ENCODE measurements at regions not wholly inside any gene's neighbourhood (a gene's known extent, or its start where the extent isn't known, plus 50 kb on each side); places are given as distances from the start of the nearest gene placed in this dataset.
"Not testable (repeated sequence)": the region's sequence is repeated elsewhere in the genome, so short reads cannot be mapped to it uniquely, and the experiment has no call there.

DNA sequence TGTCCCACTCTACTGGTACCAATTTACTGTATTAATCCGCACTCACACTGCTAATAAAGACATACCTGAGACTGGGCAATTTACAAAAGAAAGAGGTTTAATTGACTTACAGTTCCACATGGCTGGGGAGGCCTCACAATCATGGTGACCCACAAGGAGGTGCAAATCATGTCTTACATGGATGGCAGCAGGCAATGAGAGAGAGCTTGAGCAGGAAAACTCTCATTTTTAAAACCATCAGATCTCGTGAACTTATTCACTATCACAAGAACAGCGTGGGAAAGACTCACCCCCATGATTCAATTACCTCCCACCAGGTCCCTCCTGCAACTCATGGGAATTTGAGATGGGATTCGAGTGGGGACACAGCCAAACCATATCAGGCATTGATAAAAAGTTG lies 298.5 kb downstream of the DUSP6 start:
- not testable (repeated sequence) for DNase-seq

GRCh38 chr12:89051065-89051677 lies 301.1 kb downstream of the DUSP6 start:
- no peak for DNase-seq

- DNase-seq = no peak
Observed at GRCh38 chr12:89047856-89048418, 304.4 kb downstream of the DUSP6 start.

- no peak for DNase-seq
Observed at GRCh38 chr12:89041078-89041477, 311.2 kb downstream of the DUSP6 start.

DNA sequence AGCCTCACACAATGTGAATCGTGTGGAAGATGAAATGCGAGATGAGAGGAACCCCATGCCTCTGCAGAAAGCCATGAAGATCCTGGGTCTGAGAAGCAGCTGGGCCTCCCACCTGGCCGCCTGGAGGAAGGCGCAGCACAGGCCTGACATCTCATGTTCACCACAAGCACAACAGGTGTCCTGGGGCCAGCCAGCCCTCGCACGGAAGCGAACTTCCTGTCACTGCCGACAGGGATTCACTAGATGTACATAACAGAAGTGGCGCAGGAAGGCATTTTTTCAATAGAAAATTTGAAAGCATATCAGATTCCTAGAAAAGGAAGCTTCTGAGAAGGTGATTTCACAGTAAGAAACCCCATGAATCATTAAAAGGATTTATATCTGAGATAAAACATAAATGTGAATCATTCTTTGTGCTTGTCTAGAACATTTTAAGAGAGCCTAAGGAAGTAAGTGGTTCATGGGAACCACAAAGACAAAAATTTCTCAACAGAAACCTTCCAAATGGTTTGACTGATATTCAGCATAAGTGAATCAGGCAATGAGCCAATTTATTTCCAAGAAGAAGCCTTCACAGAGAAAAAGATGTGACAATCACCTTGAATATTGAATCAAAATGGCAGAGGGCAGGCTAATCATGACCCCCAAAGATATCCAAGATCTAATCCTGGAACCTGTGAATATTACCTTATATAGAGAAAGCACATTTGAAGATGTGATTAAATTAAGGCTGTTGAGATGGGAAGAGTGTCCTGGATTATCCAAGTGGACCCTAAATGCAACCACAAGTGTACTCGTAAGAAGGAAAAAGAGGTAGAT lies 311.9 kb downstream of the DUSP6 start:
- DNase-seq = peak; percentile 68

DNA sequence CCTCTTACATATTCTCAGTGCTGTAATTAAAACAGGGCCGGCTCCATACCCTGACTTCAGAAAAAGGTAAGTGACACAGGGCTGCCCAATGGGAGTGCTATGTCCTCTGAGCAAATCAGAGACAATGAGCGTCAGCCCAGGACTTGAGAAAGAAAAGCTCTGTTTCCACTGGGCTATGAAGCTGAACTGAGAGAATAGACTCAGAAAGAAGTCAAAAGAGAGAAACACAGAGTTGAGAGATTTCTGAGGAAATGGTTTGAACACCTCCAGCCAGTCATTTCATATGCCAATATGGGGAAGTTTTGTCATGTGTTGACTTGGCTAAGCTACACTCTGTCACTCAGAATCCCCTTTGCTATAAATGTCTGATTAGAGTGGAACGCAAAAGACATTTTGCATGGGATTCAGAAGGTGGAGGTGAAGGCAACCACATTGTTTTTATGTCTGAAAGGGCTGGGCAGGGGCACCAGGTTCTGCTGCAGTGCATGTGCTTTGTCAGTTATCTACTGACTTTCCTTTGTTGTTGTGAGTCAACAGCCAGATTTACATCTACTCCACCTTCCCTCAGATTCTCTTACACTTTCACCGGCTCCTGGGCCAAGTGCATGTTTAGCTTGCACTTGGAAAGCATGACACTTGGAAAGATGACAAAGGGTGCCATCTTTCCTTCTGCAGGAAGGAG lies 313.3 kb downstream of the DUSP6 start:
- DNase-seq = no peak

DNA sequence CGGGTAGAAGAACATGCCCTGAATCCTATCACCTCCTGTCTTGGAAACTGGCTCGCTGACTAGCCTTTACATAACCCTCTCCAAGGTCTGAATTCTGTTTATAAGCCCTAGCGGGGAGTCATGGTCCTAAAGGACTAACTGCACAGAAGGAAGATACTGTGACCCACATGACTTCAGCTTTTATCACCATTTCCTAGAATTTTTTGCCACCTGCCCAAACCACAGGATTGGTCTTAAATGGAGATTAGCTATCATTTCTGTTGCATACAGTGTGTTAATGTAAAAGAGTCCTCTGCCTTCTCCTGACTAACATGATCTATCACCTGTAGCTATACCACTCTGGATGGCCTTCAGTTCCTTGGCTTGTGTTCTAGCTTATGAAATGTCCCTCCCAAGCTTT lies 319.2 kb downstream of the DUSP6 start:
- no peak for DNase-seq

DNA sequence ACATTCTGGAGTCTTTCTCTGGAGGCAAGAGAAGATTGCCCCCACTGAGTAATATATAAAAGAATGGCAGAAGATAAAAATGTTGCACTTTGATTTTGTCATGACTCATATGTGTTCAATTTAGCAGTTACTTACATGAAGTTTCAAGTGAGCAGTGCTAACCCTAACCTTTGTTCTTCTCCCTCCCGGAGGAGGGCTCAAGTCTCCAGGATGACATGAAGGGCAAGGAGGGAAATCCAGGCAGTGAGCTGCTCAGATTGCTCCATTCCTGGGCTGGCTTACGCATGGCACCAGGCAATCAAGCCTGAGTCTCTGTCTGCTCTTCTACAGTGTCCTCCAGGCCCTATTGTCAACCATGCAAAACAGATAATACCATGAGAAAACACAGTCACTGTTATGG lies 322.3 kb downstream of the DUSP6 start:
- DNase-seq = no peak

DNA sequence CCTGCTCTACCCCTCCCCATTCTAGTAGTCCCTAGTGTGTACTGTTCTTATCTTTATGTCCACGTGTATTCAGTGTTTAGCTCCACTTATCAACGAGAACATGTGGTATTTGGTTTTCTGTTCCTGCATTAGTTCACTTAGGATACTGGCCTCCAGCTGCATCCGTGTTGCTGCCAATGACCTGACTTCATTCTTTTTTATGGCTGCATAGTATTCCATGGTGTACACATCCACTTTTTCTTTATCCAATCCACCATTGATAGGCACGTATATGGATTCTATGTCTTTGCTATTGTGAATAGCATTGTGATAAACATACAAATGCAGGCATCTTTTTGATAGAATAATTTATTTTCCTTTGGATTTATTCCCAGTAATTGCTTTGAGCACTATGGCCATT lies 327.7 kb downstream of the DUSP6 start:
- DNase-seq = no peak

- no peak for DNase-seq
Observed at GRCh38 chr12:89023936-89024335, 328.4 kb downstream of the DUSP6 start.

GRCh38 chr12:89020689-89021088 lies 331.6 kb downstream of the DUSP6 start:
- DNase-seq = no peak

GRCh38 chr12:89020121-89020480 lies 332.2 kb downstream of the DUSP6 start:
- no peak for DNase-seq

DNA sequence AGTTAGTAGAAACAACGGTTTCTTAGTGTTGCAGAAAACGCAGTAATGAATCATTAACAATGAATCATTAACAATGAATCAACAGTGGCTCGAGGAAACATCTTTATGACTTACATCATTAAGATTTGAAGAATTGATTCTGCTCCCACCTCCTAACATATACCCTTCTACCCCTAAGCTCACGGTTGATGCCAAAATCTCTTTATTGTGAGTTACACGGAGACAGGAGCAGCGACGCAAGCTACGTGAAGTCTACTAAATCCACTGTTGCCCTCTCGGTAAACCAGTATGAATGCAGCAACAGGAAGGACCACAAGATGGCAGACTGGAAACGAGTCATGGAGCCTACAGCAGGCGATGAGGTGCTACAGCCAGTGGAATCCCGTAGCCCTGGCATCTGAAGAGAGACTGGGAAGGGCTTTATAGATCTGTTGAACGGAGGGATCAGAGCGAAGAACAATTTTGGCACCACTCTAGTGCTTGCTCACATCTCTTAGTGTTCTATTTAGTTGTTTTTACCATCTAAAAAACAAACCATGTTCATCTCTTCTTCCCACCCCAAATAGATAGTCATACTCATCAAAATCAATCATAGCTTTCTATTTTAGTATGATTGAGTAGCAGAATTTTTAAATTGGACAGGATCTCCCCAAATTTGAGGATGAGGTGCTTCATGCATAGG lies 332.7 kb downstream of the DUSP6 start:
- DNase-seq = peak; percentile 73

- no peak for DNase-seq
Observed at GRCh38 chr12:89016970-89017778, 335.1 kb downstream of the DUSP6 start.

DNA sequence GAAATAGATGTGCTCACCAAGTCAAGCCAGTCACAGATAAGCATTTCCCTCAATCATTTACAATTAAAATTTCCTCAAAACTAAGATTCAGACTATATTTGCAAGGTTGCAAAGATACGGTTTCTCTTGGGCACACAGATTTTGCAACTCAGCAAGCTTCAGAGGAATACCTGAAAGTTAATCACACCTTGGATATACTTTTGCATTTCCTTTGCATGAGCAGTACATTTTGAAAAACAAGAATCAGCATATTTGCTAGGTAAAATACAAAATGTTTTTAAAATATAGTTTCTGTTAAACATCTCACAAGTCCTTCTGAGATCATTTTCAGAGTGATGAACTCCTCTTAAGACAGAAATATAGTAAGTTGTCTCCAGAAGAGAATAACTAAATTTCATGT lies 336.9 kb downstream of the DUSP6 start:
- no peak for DNase-seq

- no peak for DNase-seq
Observed at GRCh38 chr12:88998421-88998820, 353.9 kb downstream of the DUSP6 start.

- no peak for DNase-seq
Observed at GRCh38 chr12:88996200-88996788, 356.0 kb downstream of the DUSP6 start.

DNA sequence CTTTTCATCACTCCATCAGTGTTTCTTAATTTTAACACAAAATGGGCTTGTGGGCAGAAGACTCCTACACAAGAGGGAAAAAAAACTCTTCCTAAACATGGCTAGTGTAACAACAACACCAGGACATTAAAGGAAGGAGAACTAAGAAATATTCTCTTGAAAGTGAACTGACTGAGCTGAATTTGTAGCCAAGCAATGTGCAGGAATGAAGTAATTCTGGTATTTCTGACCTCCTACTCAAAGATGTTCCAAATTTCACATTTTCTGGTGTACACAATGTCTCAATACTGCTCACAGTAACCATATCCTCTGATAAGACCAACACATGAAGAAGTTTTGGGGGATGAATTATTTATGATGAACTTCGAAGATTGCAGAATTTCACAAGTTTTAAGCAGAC lies 357.3 kb downstream of the DUSP6 start:
- no peak for DNase-seq

- no peak for DNase-seq
Observed at GRCh38 chr12:88994537-88994936, 357.8 kb downstream of the DUSP6 start.

GRCh38 chr12:88993651-88994050 lies 358.6 kb downstream of the DUSP6 start:
- no peak for DNase-seq

DNA sequence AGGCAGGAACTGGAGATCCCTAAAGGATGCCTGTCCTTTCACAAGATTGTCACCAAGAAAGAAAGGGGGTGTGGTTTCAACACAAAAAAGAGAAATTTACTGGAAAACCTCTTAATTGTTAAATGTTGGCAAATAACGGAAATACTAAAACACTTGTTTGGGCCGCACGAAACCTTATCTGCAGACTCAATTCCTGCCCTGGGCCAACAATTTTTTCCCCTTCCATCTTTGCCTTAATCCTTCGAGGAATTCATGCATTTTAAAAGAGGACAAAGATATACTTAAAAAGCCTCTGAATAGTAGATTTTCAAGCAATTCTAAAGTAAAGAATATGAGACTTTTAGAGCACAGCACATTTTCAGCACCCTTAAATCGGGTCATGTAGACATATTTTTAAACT lies 366.2 kb downstream of the DUSP6 start:
- DNase-seq = no peak

DNA sequence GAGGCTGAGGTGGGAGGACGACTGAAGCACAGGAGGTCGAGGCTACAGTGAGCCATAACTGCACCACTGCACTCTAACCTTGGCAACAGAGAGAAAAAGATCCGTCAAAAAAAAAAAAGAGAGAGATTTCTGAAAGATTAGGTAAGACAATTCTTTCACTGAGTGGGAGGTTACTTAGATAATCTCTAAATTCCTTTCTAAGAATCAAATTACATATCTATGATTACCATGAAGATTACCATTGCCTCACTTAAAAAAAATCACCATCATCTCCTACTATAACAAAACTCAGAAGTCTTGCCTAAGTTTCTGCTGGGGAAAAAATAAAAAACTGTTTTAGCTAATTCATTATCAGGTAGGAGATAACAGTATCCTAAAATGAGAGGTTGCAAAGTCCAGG lies 366.7 kb downstream of the DUSP6 start:
- DNase-seq = no peak

All from CD4-positive, alpha-beta T cell treated with Interleukin-15 for 1 hour (primary cell).